Upper lobe of left lung (tissue), 4 donors: ENCODE measurements at regions not wholly inside any gene's neighbourhood (a gene's known extent, or its start where the extent isn't known, plus 50 kb on each side); places are given as distances from the start of the nearest gene placed in this dataset.

Experiments used
- POLR2A ChIP-seq, 4 donors: fragments of 450-650 bp; IDR thresholded peaks; one replicate each; pipeline ENCODE4 v1.5.1; 2016 to 2017; ENCODE audit warnings: antibody characterized with exemption in 4 of 4, mild to moderate bottlenecking in 2 of 4
- POLR2AphosphoS5 ChIP-seq, 2 donors: sonication (generic); formaldehyde crosslinking; IDR thresholded peaks; one replicate each; pipeline ENCODE4 v1.5.1; 2017; ENCODE audit warnings: antibody characterized with exemption in 2 of 2
- TF ChIP-seq, protein P1 (sequence below), 6 experiments: fragments of 450-650 bp in 4 of 6; fragments of 200-600 bp in 2 of 6; sonication (generic) in 2 of 6; IDR thresholded peaks; one replicate each; pipeline ENCODE4 v1.5.1; 2016 to 2019; ENCODE audit warnings: antibody characterized with exemption in 6 of 6

DNA sequence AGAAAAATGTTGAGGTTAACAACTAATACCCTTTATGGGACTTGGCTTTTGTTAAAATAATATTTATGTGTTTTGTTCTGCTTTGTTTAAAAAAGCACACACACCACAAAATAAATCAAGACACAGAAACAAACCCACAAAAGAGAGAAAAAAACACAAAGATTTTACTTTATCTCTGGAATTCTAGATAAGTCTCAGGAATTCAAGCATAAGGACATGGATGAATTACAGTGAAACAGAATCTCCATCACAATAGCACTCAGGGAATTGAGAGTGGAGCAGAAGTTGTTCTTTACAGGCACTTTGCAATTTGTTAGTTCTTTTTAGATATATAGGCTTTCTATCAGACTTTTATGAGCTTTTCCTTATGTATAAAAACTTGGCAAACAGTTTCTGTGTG lies 360.9 kb upstream of the ZC3H15 start:
- TF ChIP-seq POLR2AphosphoS5 (IDR thresholded peaks at IDR 0.05) (no peak), POLR2A (IDR thresholded peaks at IDR 0.05) (no peak)
- TF ChIP-seq, protein P1, sequence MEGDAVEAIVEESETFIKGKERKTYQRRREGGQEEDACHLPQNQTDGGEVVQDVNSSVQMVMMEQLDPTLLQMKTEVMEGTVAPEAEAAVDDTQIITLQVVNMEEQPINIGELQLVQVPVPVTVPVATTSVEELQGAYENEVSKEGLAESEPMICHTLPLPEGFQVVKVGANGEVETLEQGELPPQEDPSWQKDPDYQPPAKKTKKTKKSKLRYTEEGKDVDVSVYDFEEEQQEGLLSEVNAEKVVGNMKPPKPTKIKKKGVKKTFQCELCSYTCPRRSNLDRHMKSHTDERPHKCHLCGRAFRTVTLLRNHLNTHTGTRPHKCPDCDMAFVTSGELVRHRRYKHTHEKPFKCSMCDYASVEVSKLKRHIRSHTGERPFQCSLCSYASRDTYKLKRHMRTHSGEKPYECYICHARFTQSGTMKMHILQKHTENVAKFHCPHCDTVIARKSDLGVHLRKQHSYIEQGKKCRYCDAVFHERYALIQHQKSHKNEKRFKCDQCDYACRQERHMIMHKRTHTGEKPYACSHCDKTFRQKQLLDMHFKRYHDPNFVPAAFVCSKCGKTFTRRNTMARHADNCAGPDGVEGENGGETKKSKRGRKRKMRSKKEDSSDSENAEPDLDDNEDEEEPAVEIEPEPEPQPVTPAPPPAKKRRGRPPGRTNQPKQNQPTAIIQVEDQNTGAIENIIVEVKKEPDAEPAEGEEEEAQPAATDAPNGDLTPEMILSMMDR (IDR thresholded peaks at IDR 0.05), result no peak
